22Rv1 (cell line): ENCODE measurements at regions not wholly inside any gene's neighbourhood (a gene's known extent, or its start where the extent isn't known, plus 50 kb on each side); places are given as distances from the start of the nearest gene placed in this dataset.

Source experiments
- CTCF ChIP-seq: fragments of 450-650 bp; IDR thresholded peaks from 2 replicates; pipeline ENCODE4 v1.5.1; 2017; ENCODE audit warnings: mild to moderate bottlenecking
- ZFX ChIP-seq: fragments of 450-650 bp; IDR thresholded peaks from 2 replicates; pipeline ENCODE4 v1.6.1; 2017; ENCODE audit warnings: antibody characterized with exemption, borderline replicate concordance

- TF ChIP-seq CTCF, result no peak
- TF ChIP-seq ZFX, result no peak
Observed at GRCh38 chr4:123206016-123206415, 190.6 kb upstream of the SPRY1 start.
